ENCODE measurements at regions not wholly inside any gene's neighbourhood (a gene's known extent, or its start where the extent isn't known, plus 50 kb on each side); places are given as distances from the start of the nearest gene placed in this dataset.

GRCh38 chrX:147736045-147736444, 175.7 kb upstream of the FMR1 start:
- H3K4me2 ChIP-seq (ENCODE audit: low read length): no peak overlapping the region
- intact Hi-C loops (cut with micrococcal nuclease; ENCODE audit: unreplicated experiment): no loop called here
- BruUV-seq (replicated peaks): no TSS peak
- no peaks in the 10 kb centered on the region for H4K20me1 ChIP-seq (ENCODE audit: insufficient read depth, low read length)
- H3K4me1 ChIP-seq (ENCODE audit: insufficient read depth, low read length, poor library complexity, severe bottlenecking): no peaks in the 10 kb centered on the region
- POLR2A ChIA-PET: interaction anchor here (1.1 kb wide), 1 partner anchor 28 kb away, joined by 4 read pairs; no protein-coding TSS in a partner anchor
- H2AFZ ChIP-seq (ENCODE audit: low read length): no peak overlapping the region
- no peaks in the 10 kb centered on the region for H3K36me3 ChIP-seq (ENCODE audit: insufficient read depth, low read length)
- no peak overlapping the region for H3K27ac ChIP-seq (ENCODE audit: low read depth, low read length, poor library complexity, severe bottlenecking)
- H3K9me3 ChIP-seq (ENCODE audit: low read length): no peaks in the 10 kb centered on the region
- TF ChIP-seq CTCF (conservative IDR thresholded peaks at IDR 0.05; ENCODE audit: low read length): no peak
- H3K79me2 ChIP-seq (ENCODE audit: insufficient read depth, low read depth, low read length): no peaks in the 10 kb centered on the region
- no peaks in the 10 kb centered on the region for H3K9me2 ChIP-seq (ENCODE audit: insufficient read depth, low read length)
- CTCF ChIA-PET (ENCODE audit: unreplicated experiment): no interaction called here
- no peak overlapping the region for H3K4me3 ChIP-seq (ENCODE audit: low read depth, low read length, poor library complexity, severe bottlenecking)
- no peak for DNase-seq (ENCODE audit: low spot score)

GRCh38 chrX:147737690-147738089, 174.0 kb upstream of the FMR1 start:
- intact Hi-C loops (cut with micrococcal nuclease; ENCODE audit: unreplicated experiment): no loop called here
- H3K27ac ChIP-seq (ENCODE audit: low read depth, low read length, poor library complexity, severe bottlenecking): no peak overlapping the region
- no peak overlapping the region for H2AFZ ChIP-seq (ENCODE audit: low read length)
- H3K4me2 ChIP-seq (ENCODE audit: low read length): no peak overlapping the region
- H3K4me3 ChIP-seq (ENCODE audit: low read depth, low read length, poor library complexity, severe bottlenecking): no peak overlapping the region
- no peaks in the 10 kb centered on the region for H3K9me2 ChIP-seq (ENCODE audit: insufficient read depth, low read length)
- POLR2A ChIA-PET: no interaction called here
- DNase-seq (ENCODE audit: low spot score): no peak
- H3K9me3 ChIP-seq (ENCODE audit: low read length): no peaks in the 10 kb centered on the region
- H3K36me3 ChIP-seq (ENCODE audit: insufficient read depth, low read length): no peaks in the 10 kb centered on the region
- no peaks in the 10 kb centered on the region for H4K20me1 ChIP-seq (ENCODE audit: insufficient read depth, low read length)
- CTCF ChIA-PET (ENCODE audit: unreplicated experiment): no interaction called here
- no peaks in the 10 kb centered on the region for H3K79me2 ChIP-seq (ENCODE audit: insufficient read depth, low read depth, low read length)
- H3K4me1 ChIP-seq (ENCODE audit: insufficient read depth, low read length, poor library complexity, severe bottlenecking): no peaks in the 10 kb centered on the region
- no peak for TF ChIP-seq EZH2phosphoT487 (IDR thresholded peaks at IDR 0.05; ENCODE audit: borderline replicate concordance, low read depth, low read length)
- no TSS peak for BruUV-seq (replicated peaks)

GRCh38 chrX:147738265-147738664, 173.5 kb upstream of the FMR1 start:
- no peaks in the 10 kb centered on the region for H3K36me3 ChIP-seq (ENCODE audit: insufficient read depth, low read length)
- intact Hi-C loops (cut with micrococcal nuclease; ENCODE audit: unreplicated experiment): no loop called here
- H3K4me1 ChIP-seq (ENCODE audit: insufficient read depth, low read length, poor library complexity, severe bottlenecking): no peaks in the 10 kb centered on the region
- no peak overlapping the region for H2AFZ ChIP-seq (ENCODE audit: low read length)
- H3K27ac ChIP-seq (ENCODE audit: low read depth, low read length, poor library complexity, severe bottlenecking): no peak overlapping the region
- no peaks in the 10 kb centered on the region for H3K79me2 ChIP-seq (ENCODE audit: insufficient read depth, low read depth, low read length)
- no peak for DNase-seq (ENCODE audit: low spot score)
- no TSS peak for BruUV-seq (replicated peaks)
- ChIA-PET CTCF (ENCODE audit: unreplicated experiment) (no interaction called here), POLR2A (no interaction called here)
- H3K4me3 ChIP-seq (ENCODE audit: low read depth, low read length, poor library complexity, severe bottlenecking): no peak overlapping the region
- no peaks in the 10 kb centered on the region for H3K9me2 ChIP-seq (ENCODE audit: insufficient read depth, low read length)
- TF ChIP-seq EZH2phosphoT487 (IDR thresholded peaks at IDR 0.05; ENCODE audit: borderline replicate concordance, low read depth, low read length): no peak
- TF ChIP-seq CTCF (conservative IDR thresholded peaks at IDR 0.05; ENCODE audit: low read length): no peak
- no peaks in the 10 kb centered on the region for H3K9me3 ChIP-seq (ENCODE audit: low read length)
- no peaks in the 10 kb centered on the region for H4K20me1 ChIP-seq (ENCODE audit: insufficient read depth, low read length)
- no peak overlapping the region for H3K4me2 ChIP-seq (ENCODE audit: low read length)
